Brain microvascular endothelial cell (primary cell): ENCODE measurements at regions not wholly inside any gene's neighbourhood (a gene's known extent, or its start where the extent isn't known, plus 50 kb on each side); places are given as distances from the start of the nearest gene placed in this dataset.

Experiments used
- DNase-seq: peaks from one replicate; pipeline ENCODE4 v3.0.0-alpha.2; 2020
- H3K27ac ChIP-seq: fragments of 250-450 bp; sonication (Bioruptor Pico); 2 replicates; pipeline ENCODE4 v1.5.1; 2020; ENCODE audit warnings: mild to moderate bottlenecking, moderate library complexity
- H3K27me3 ChIP-seq: fragments of 250-450 bp; sonication (Bioruptor Pico); replicated peaks from 2 replicates; pipeline ENCODE4 v1.5.1; 2020; ENCODE audit warnings: mild to moderate bottlenecking
- H3K36me3 ChIP-seq: fragments of 250-450 bp; sonication (Bioruptor Pico); replicated peaks from 2 replicates; pipeline ENCODE4 v1.5.1; 2020; ENCODE audit warnings: mild to moderate bottlenecking
- H3K4me3 ChIP-seq: 2 replicates; pipeline ENCODE4 v1.5.1; 2011; ENCODE audit warnings: low read depth, mild to moderate bottlenecking, control low read depth, low read length, moderate library complexity
- CTCF ChIP-seq: IDR thresholded peaks from 2 replicates; pipeline ENCODE4 v1.5.1; 2011; ENCODE audit warnings: low read depth, mild to moderate bottlenecking, moderate library complexity, low read length, control low read depth, inconsistent platforms; ENCODE audit errors: missing control alignments
- in situ Hi-C: cut with HindIII; loops from 2 replicates; pipeline ENCODE4 v1.10.0; 2017; ENCODE audit warnings: low sequenced_read_pairs, low pct_ligation_motif_present

DNA sequence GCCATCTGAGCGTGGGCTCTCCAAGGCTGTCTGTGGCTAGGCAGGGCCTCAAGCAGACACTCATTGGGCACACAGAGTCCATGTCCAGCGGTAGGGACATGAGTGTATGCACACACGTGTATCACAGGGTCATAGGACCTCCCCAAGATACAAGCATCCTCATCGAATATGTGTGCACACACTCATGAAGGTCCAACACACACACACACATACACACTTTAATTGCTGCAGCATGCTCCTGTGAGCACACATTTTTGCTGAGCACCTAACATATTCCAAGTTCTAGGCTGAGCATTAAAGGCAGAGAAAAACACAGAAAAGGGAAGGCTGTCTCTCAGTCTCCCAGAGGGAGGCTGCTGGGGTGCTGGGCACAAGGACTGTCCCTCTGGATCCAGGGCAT is 59.3 kb upstream of the TBX3 start:
- no peak overlapping the region for H3K4me3 ChIP-seq
- TF ChIP-seq CTCF, result no peak
- H3K27ac ChIP-seq, result no peak overlapping the region
- H3K36me3 ChIP-seq, result no peaks in the 10 kb centered on the region
- in situ Hi-C loops, result no loop called here
- no peaks in the 10 kb centered on the region for H3K27me3 ChIP-seq
- no peak for DNase-seq

DNA sequence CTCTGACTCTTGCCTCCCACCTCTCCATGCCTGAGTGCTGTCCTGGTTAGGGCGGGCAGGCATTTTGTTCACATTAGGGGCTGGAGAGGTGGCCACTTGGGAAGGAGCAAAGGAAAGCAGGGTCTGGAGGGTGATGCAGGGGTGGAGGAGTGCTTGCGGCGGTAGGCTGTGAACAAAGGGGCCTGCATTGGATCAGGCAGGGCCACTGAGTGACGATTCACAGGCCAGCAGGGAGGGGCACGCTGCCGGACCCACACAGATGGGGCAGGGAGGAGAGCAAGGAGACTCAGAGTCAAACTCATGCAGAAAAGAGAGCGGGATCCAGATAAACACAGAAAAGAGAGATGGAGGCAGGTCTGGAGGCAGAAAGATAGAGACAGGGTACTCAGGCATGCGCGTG is 58.4 kb upstream of the TBX3 start:
- Histone ChIP-seq H3K4me3 (no peak overlapping the region), H3K27ac (no peak overlapping the region), H3K36me3 (no peaks in the 10 kb centered on the region), H3K27me3 (no peaks in the 10 kb centered on the region)
- DNase-seq, result no peak
- in situ Hi-C loops, result no loop called here
- no peak for TF ChIP-seq CTCF

- no peak overlapping the region for H3K4me3 ChIP-seq
- in situ Hi-C loops, result no loop called here
These were observed 58.0 kb upstream of the TBX3 start for GRCh38 chr12:114741940-114742339.

GRCh38 chr12:114740448-114740847 is 56.5 kb upstream of the TBX3 start:
- no peak for TF ChIP-seq CTCF
- Histone ChIP-seq H3K36me3 (no peaks in the 10 kb centered on the region), H3K27me3 (peaks cover 10% of the 10 kb centered on the region), H3K4me3 (no peak overlapping the region), H3K27ac (no peak overlapping the region)
- no peak for DNase-seq
- in situ Hi-C loops, result no loop called here

More at GRCh38 chr12:114741940-114742339, 58.0 kb upstream of the TBX3 start:
- Histone ChIP-seq H3K27ac (no peak overlapping the region), H3K27me3 (no peaks in the 10 kb centered on the region), H3K36me3 (no peaks in the 10 kb centered on the region)
- TF ChIP-seq CTCF, result no peak
- no peak for DNase-seq

GRCh38 chr12:114738460-114739184 is 54.6 kb upstream of the TBX3 start:
- no peak for TF ChIP-seq CTCF
- Histone ChIP-seq H3K36me3 (no peaks in the 10 kb centered on the region), H3K4me3 (no peak overlapping the region), H3K27ac (no peak overlapping the region), H3K27me3 (peaks cover 19% of the 10 kb centered on the region)
- no peak for DNase-seq
- in situ Hi-C loops, result no loop called here

DNA sequence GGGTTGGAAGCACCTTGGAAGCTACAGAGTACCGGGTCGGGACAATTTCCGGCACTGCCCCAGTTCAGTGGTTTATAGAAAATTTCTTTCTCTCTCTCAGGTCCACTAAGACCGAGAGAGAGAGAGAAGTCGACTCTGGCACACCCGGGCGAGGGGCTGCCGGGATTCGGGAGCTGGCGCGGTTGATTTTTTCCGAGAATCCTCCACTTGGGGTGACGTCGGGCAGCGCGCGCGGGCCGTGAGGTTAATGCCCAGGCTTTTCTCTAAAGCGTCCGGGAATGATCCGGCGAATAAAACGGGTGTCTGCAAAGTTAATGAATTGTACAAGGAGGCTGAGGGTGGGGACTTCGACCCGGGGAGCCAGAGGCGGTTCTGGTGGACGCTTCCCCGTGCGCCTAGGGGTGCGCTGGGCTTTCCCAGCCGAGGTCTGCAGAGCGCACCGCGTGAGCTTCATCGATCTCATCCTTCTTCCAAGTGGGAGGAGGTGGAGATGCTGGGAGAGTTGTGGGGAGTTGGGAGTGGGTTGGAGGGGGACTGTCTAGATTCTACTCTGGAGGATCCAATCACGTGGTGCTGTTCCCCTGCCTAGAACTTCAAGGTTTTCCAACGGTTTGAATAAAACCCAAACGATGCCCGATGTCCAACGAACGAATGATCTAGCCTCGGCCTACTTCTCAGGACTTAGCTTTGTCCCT is 51.9 kb upstream of the TBX3 start:
- in situ Hi-C loops, result no loop called here

More for the DNA sequence above, 51.9 kb upstream of the TBX3 start:
- no peak for TF ChIP-seq CTCF
- no peak overlapping the region for H3K27ac ChIP-seq
- no peak for DNase-seq
- H3K36me3 ChIP-seq, result no peaks in the 10 kb centered on the region
- H3K4me3 ChIP-seq, result no peak overlapping the region
- peaks cover 19% of the 10 kb centered on the region for H3K27me3 ChIP-seq
